GM19324 (cell line): ENCODE measurements at regions not wholly inside any gene's neighbourhood (a gene's known extent, or its start where the extent isn't known, plus 50 kb on each side); places are given as distances from the start of the nearest gene placed in this dataset.
"Not testable (repeated sequence)": the region's sequence is repeated elsewhere in the genome, so short reads cannot be mapped to it uniquely, and the experiment has no call there.

Source experiments
- ATAC-seq: cut with Tn5 transposase; IDR thresholded peaks from one replicate; pipeline ENCODE4 v1.9.1; 2021; ENCODE audit warnings: mild to moderate bottlenecking, moderate library complexity; ENCODE audit not compliant: unreplicated experiment, low FRiP score

- no peak for ATAC-seq
Measured at GRCh38 chr7:37545619-37546534, 97.2 kb upstream of the ELMO1 start.

GRCh38 chr7:37546677-37547076 is 98.0 kb upstream of the ELMO1 start:
- no peak for ATAC-seq

DNA sequence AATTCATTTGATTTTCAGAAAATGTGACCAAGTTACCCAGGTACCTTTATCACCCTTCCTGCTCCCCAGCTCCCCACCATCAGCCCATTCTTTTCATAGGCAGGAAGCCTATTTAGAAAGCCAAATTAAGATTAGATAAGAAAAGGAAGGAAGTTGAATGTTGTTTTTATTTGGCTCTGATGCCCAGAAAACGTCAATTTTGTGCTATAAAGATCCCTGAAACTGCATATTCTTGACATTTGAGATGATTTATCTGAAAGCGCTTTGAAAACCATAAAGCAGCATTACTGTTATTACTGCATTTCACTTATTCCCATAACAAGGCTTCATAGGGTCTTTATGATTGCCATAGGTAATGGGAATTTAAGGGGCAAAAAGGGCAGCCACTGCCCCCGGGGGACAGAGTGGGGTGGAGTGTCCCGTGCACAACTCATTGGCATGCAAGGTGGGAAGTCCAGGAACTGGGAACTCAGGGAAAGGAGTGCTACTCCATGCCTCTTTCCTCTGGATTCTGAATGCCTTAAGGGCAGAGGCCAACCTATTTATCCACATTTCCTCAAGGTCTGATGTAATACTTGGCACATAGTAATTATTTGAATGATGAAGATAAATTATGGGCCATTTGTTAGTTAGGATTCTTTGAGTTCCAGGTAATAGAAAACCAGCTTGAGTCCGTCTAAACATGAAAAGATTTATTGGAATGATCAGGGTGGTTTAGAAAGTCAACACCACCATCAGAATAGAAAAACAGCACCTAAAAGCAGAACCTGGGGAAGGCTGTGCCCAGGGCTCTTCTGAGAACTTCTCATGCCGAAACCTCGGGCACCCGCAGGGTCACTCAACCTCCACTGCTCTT is 100.6 kb upstream of the ELMO1 start:
- ATAC-seq, result no peak

GRCh38 chr7:37550426-37550825 is 101.8 kb upstream of the ELMO1 start:
- no peak for ATAC-seq

GRCh38 chr7:37550872-37551271 is 102.2 kb upstream of the ELMO1 start:
- ATAC-seq, result no peak

GRCh38 chr7:37552030-37552429 is 103.4 kb upstream of the ELMO1 start:
- ATAC-seq, result no peak

GRCh38 chr7:37552439-37552838 is 103.8 kb upstream of the ELMO1 start:
- not testable (repeated sequence) for ATAC-seq

DNA sequence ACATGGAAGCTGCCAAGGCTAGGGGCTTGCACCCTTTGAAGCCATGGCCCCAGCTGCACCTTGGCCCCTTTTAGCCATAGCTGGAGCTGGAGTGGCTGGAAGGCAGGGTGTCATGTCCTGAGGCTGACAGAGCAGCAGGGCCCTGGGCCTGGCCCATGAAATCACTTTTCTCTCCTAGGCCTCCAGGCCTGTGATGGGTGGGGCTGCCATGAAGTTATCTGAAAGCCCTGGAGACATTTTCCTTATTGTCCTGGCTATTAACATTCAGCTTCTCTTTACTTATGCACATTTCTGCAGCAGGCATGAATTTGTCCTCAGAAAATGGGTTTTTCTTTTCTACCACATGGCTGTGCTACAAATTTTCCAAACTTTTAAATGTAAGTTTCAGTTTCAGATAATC is 106.9 kb upstream of the ELMO1 start:
- no peak for ATAC-seq

GRCh38 chr7:37557571-37558209 is 109.0 kb upstream of the ELMO1 start:
- ATAC-seq, result no peak

DNA sequence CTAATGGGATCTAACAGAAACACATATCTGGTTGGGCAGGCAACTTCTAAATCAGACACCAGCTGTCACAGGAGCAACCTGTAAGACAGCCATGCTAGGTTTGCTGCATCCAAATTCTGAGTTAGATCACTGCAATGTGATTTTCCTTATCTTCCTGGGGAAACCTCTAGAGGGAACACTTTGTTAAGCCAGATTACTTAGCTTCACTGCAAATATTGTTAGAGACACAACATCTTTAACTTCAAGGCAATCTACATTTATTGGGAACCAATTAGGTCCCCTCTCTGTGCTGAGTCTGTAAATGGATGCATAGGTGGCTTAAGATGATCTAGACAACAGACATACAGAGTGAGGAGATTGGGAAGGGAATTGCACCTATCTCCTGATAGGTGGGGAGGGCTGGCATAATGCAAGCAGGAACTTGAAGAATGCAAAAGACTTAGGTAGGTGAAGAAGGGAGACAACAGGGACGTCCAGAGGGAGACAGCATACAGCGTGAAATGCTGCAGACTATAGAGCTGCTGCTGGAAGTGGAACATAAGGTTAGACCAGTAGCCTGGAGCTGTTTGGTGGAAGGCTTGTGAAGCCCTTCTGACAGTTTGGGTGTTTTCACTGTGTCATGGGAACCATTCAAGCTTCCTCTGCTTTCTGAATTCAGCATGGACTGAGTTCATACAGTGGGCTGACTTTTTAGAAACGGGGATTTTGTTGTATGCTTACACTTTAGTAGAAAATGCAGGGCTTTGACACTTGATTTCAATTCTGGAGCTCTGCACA is 109.8 kb upstream of the ELMO1 start:
- ATAC-seq, result no peak

DNA sequence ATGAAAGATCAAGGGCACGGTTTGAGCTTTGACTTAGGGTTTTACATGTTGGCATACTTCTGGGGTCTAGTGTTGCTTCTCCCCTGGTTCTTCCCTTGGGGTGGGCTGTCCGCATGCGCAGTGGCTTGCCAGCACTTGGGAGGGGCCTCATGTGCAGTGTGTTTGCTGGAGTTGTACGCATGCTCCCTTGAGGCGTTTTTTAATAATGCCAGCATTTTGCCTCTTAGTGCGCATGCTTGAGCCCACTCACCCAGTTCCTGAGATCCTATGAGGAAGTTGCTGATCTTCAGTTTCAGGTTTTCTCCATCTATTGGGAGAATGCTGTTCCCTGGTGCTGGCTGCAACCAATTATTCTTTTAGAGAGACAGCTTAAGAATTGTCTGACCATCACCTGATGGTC is 113.4 kb upstream of the GPR141 start:
- no peak for ATAC-seq

DNA sequence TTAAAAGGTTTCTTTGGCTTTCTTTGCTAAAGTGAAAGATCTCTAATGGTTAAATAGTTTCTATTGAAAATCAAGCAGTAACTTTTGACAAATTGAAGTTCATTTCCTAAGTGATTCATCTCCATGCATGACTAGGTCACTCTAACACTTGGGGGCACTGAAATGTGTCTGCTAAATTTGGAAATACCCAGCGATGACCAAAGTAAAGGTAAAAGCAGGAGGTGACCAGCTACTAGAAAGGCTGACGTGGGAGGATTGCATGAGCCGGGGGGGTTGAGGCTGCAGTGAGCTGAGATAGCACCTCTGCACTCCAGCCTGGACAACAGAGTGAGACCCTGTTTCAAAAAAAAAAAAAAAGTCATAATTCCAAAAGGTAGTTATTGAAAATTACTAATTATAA is 111.8 kb upstream of the GPR141 start:
- no peak for ATAC-seq

GRCh38 chr7:37577412-37577811 is 106.2 kb upstream of the GPR141 start:
- ATAC-seq, result no peak

GRCh38 chr7:37577901-37578300 is 105.7 kb upstream of the GPR141 start:
- no peak for ATAC-seq

- no peak for ATAC-seq
Measured at GRCh38 chr7:37578350-37578749, 105.2 kb upstream of the GPR141 start.

DNA sequence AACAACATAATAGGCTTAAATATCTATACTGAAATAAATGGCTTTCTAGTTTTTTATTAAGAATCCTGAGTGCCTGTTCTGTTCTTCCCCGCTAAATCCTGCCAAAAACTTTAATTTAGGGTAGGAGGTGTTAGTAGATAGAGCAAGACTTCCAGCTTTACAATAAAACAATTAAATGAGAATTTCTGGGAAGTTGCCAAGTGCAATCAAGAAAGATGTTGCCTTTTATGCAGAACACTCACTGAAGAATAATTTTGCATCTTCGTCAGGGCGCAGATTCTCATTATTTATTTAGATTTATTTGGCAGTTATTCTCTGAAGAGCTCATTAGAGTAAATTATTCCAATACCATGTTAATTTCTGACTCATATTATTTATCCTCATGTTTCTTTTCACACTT is 103.2 kb upstream of the GPR141 start:
- no peak for ATAC-seq

DNA sequence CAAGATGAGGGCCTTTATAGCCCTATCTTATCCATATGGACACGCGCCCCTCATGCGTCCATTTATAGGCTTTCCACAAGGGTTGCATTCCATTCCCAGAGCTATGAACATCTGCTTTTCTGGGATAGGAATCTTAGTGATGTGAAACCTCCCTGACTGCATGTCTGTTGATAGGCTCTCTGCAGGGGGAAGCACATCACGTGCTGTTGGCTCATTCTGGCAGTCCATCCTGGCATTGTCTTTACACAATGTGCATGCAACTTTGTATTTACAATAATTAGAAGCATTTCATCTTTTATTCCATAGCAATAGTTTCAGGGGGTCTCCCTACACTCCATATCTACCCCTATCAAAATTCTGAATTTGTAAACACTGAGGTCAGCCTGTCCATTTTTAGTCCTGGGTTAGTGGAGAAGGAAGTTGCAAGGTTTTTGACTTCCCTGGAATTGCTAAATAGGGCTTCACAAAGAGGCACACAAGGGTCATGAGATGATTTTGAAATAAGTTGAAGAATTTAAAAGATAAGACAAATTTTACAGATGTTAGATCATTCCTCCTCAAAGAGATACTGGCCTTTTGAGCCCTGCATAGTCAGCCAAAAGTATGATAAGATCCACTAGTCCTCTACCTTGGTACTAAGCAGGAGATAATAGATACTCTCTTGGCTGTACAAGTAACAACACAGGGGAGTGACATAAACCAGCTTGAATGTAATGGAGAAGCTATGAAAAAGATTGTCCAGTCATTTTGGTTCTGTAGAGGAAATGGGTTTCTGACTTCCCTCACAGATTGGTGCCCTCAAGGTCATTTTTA is 98.7 kb upstream of the GPR141 start:
- not testable (repeated sequence) for ATAC-seq

DNA sequence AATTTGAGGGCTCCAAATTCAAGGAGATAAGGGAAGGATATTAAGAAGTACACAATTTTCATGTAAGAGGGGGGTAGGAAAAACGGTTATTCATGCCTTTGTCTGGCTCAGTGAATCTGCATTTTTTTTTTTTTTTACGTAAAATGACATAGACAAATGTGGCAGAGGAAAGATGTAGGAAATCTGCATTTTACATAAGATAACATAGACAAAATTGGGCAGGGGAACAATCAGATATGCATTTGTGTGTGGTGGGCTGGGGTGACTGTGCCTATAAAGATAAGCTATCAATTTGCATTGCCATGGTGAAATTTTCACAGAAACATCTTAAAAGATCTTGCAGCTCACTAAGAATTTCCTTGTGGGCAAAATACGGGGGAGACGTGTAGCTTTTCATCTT is 92.7 kb upstream of the GPR141 start:
- no peak for ATAC-seq

DNA sequence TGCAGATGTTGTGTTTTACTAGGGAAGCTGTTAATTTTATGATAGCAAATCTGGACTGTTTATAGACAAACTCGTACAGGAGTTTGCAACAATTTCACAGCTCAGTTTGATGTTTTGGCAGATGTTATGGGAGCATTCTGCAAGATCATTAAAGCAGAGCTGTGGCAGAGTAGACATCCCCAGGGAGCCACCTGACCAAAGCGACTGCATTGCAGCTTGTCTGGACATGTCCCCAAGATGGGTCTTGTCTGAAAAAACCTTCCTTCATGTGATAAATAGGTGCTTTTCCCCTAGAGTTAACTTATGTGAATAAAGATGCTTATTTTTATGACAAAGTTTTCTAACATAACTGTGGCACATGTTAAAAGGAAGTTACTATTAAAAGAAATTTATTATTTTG is 91.2 kb upstream of the GPR141 start:
- ATAC-seq, result no peak
